ENCODE measurements at regions not wholly inside any gene's neighbourhood (a gene's known extent, or its start where the extent isn't known, plus 50 kb on each side); places are given as distances from the start of the nearest gene placed in this dataset.
"Not testable (repeated sequence)": the region's sequence is repeated elsewhere in the genome, so short reads cannot be mapped to it uniquely, and the experiment has no call there.

DNA sequence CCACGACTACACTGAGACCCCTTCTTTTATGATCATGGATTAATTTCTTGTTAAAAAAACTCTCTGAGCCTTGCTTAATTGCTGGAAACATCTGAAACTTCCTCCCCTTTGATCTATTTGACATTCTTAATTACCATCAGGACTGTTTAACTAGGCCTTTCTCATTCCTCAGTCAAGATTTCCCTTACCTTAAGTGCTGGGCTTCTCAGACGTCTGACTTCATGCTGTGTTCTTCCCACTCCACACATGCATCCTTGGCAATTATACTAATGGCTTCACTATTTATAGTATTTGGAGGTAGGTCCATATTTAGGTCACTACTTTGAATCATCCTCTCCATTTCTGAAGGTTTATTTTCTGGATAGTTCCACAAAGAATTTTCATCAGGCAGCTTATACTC is 341.3 kb upstream of the TMPRSS15 start:
- no peak overlapping the region for H3K27ac ChIP-seq
- TF ChIP-seq, protein P1, sequence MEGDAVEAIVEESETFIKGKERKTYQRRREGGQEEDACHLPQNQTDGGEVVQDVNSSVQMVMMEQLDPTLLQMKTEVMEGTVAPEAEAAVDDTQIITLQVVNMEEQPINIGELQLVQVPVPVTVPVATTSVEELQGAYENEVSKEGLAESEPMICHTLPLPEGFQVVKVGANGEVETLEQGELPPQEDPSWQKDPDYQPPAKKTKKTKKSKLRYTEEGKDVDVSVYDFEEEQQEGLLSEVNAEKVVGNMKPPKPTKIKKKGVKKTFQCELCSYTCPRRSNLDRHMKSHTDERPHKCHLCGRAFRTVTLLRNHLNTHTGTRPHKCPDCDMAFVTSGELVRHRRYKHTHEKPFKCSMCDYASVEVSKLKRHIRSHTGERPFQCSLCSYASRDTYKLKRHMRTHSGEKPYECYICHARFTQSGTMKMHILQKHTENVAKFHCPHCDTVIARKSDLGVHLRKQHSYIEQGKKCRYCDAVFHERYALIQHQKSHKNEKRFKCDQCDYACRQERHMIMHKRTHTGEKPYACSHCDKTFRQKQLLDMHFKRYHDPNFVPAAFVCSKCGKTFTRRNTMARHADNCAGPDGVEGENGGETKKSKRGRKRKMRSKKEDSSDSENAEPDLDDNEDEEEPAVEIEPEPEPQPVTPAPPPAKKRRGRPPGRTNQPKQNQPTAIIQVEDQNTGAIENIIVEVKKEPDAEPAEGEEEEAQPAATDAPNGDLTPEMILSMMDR (conservative IDR thresholded peaks at IDR 0.05), result no peak

DNA sequence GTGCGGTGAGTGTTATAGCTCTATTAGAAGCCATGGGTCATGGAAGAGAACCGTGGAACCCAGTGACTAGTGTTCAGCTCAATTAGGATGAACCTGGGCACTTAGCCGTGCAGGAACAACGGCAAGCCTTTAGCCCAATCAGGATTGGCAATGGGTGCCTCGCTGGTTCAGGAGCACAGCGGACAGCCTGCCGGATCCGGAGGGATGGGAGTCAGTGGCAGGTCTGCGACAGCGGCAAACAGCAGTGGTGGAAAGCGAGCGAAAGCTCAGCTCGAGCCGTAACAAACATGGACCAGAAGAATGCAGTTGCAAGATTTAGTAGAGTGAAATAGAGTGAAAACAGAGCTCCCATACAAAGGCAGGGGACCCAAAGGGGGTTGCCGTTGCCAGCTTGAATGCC is 349.3 kb upstream of the TMPRSS15 start:
- H3K27ac ChIP-seq, result not testable (repeated sequence)

DNA sequence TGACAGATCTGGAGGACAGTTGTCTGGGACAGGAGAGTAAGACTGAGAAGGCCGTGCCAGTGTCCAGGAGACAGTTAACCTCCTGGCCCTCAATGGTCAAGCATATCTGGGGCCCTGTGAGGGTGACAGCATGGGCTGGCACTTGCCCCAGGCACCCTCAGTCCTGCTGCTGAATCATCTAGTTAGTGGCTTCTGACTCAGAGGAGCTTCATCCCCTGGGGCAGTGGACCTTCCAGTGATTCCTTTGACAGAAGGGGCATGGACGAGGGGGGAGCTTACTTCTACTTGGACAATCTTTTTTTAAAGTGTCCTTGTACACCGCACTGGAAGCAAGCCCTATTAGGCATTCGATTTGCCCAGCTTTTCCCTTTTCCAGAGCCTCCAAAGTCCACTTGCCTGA is 352.7 kb upstream of the TMPRSS15 start:
- H3K27ac ChIP-seq, result not testable (repeated sequence)

DNA sequence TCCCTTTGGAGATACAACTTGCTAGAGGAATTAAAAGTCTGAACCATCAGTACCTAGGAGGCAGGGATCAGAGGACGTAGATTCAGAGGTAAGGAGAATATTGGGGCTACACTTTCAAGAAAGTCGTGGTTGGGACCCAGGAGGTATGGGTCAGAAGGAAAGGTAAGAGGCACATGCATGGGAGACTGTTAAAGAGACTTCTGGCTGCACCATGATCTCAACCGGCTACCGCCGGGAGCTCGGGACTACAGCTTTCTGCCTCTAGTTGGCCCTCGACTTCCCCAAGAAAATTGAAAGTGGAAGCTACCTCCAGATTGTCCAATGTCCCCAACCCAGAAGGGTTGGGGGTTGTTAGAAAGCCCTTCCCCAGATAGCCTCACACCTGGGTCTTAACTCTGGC is 355.7 kb upstream of the TMPRSS15 start:
- TF ChIP-seq, protein P1 (conservative IDR thresholded peaks at IDR 0.05), result no peak

DNA sequence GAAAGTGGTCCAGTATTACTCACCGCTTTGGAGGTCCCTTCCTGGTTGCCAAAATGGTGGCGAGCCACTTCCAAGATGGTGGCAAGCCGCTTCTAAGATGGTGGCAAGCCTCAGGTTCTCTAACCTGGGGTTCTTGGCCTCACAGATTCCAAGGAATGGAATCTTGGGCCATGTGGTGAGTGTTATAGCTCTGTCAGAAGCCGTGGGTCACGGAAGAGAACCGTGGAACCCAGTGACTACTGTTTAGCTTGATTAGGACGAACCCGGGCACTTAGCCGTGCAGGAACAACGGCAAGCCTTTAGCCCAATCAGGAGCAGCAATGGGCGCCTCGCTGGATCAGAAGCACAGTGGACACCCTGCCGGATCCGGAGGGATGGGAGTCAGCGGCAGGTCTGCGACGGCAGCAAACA is 356.2 kb upstream of the TMPRSS15 start:
- H3K27ac ChIP-seq, result no peak overlapping the region
- TF ChIP-seq, protein P1 (conservative IDR thresholded peaks at IDR 0.05), result no peak

More for the DNA sequence above, 355.7 kb upstream of the TMPRSS15 start:
- no peak overlapping the region for H3K27ac ChIP-seq

DNA sequence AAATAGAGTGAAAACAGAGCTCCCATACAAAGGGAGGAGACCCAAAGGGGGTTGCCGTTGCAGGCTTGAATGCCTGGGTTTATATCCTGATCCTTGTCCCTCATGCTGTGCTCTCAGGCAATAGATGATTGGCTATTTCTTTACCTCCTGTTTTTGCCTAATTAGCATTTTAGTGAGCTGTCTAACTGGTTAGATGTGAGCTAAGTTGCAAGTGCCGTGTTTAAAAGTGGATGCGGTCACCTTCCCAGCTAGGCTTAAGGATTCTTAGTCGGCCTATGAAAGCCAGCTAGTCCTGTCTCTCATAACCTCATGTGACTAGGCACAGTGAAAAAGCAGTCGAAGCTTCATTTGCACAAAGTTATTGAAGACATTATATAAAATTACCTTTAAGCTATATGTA is 356.7 kb upstream of the TMPRSS15 start:
- H3K27ac ChIP-seq, result no peak overlapping the region
- TF ChIP-seq, protein P1 (conservative IDR thresholded peaks at IDR 0.05), result no peak

DNA sequence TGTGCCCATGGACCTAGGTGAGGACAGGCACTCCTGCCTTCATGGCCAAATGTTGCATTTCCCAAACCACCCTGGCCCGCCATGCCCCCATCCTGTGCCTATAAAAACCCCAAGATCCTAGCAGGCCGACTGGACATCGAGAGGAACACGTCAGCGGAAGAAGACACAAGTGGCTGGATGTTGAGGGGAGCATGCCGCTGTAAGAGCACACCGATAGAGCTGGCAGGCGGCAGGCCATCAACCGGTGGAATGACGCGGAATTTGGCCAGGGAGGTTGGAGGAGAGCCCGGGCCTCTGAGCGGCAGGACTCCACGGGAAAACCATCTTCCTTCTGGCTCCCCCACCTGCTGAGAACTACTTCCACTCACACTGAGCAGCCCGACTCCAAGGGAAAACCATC is 361.1 kb upstream of the TMPRSS15 start:
- TF ChIP-seq, protein P1 (conservative IDR thresholded peaks at IDR 0.05), result no peak
- H3K27ac ChIP-seq, result no peak overlapping the region

DNA sequence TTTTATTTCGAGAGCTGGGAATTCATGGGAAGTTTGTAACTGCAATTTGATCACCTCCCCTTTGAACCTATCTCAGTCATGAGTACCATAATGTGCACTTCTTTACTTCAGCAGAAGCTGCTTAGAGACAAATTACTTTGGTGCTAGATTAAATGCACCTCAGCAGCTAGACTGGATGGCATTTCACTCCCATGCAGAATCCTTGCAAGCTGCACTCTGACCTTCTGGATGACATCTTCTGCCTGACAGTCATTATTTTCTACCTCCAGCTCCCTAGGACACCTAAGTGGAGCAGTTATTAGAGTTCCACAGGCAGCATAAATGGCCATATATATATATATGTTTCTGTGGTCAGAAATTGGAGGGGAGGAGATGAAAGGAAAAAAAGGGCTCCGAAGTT is 366.0 kb upstream of the TMPRSS15 start:
- no peak overlapping the region for H3K27ac ChIP-seq
- TF ChIP-seq, protein P1 (conservative IDR thresholded peaks at IDR 0.05), result no peak

DNA sequence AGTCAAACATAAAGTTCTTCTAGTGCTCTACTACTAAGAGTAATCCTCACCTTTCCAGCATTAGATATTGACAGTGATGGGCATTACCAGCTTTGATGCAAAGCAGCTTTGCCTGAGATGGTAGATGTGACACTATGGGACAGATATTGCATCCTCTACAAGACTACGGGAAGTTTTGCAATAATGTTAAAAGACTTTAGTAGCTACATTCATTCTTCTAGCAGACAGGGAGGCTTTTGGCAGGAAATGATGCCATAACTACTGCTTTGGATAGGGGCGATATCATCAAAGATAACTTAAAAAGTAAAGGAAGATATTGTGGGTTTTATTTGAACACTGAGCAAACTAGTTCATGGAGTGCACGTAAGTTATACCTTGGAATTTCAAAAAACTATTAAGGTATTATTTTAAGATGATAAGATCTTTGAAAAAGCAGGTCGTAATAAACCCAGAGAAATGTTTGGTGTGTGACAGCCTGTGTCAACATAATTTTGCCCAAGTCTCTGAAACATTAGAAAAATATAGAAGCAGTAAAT is 368.3 kb upstream of the TMPRSS15 start:
- TF ChIP-seq, protein P1 (conservative IDR thresholded peaks at IDR 0.05), result no peak
- H3K27ac ChIP-seq, result no peak overlapping the region

Measured in VCaP (cell line).